Hepatocyte (in vitro differentiated cells): ENCODE measurements at regions not wholly inside any gene's neighbourhood (a gene's known extent, or its start where the extent isn't known, plus 50 kb on each side); places are given as distances from the start of the nearest gene placed in this dataset.

ENCODE experiments used
- DNase-seq: peaks from one replicate; pipeline ENCODE4 v3.0.0-alpha.2; 2016; ENCODE audit warnings: low spot score
- H2AFZ ChIP-seq: fragments of 200-600 bp; sonication (generic); 2 replicates; pipeline ENCODE4 v1.6.0; 2016; ENCODE audit warnings: antibody characterized with exemption, mild to moderate bottlenecking
- H3K27ac ChIP-seq: fragments of 200-600 bp; sonication (generic); 2 replicates; pipeline ENCODE4 v1.5.1; 2016; ENCODE audit warnings: mild to moderate bottlenecking
- H3K27me3 ChIP-seq: fragments of 200-600 bp; sonication (generic); 2 replicates; pipeline ENCODE4 v1.6.1; 2016
- H3K36me3 ChIP-seq: fragments of 200-600 bp; sonication (generic); replicated peaks from 2 replicates; pipeline ENCODE4 v1.5.1; 2016; ENCODE audit warnings: low read depth; ENCODE audit not compliant: insufficient read depth
- H3K4me1 ChIP-seq: fragments of 200-600 bp; sonication (generic); 2 replicates; pipeline ENCODE4 v1.5.1; 2016; ENCODE audit warnings: mild to moderate bottlenecking, moderate library complexity; ENCODE audit not compliant: insufficient read depth
- H3K4me2 ChIP-seq: fragments of 200-600 bp; sonication (generic); 2 replicates; pipeline ENCODE4 v1.6.0; 2016
- H3K4me3 ChIP-seq: fragments of 200-600 bp; sonication (generic); 2 replicates; pipeline ENCODE4 v1.5.1; 2016; ENCODE audit warnings: mild to moderate bottlenecking
- H3K79me2 ChIP-seq: fragments of 200-600 bp; sonication (generic); 2 replicates; pipeline ENCODE4 v1.6.0; 2017; ENCODE audit warnings: mild to moderate bottlenecking
- H3K9me2 ChIP-seq: fragments of 200-600 bp; sonication (generic); replicated peaks from 2 replicates; pipeline ENCODE4 v1.6.0; 2017; ENCODE audit warnings: mild to moderate bottlenecking; ENCODE audit not compliant: insufficient read depth
- H3K9me3 ChIP-seq: fragments of 200-600 bp; sonication (generic); 2 replicates; pipeline ENCODE4 v1.5.1; 2016; ENCODE audit warnings: low read depth, mild to moderate bottlenecking
- H4K20me1 ChIP-seq: fragments of 200-600 bp; sonication (generic); 2 replicates; pipeline ENCODE4 v1.6.0; 2016; ENCODE audit warnings: mild to moderate bottlenecking; ENCODE audit not compliant: insufficient read depth, poor library complexity, severe bottlenecking
- EZH2 ChIP-seq: fragments of 200-600 bp; sonication (generic); IDR thresholded peaks from 2 replicates; pipeline ENCODE4 v1.6.1; 2016; ENCODE audit warnings: antibody characterized with exemption, mild to moderate bottlenecking, borderline replicate concordance
- EZH2phosphoT487 ChIP-seq: fragments of 200-600 bp; sonication (generic); IDR thresholded peaks from one replicate; pipeline ENCODE4 v1.6.1; 2018; ENCODE audit warnings: antibody characterized with exemption, mild to moderate bottlenecking, low read depth, moderate library complexity; ENCODE audit not compliant: unreplicated experiment, severe bottlenecking
- WGBS: methylation state at CpG from one replicate; pipeline ENCODE4 v1.1.6; 2016; ENCODE audit warnings: low lambda C conversion rate; ENCODE audit errors: missing lambda C conversion rate; 5-methylcytosine and 5-hydroxymethylcytosine counted together
- TF ChIP-seq, protein P1 (sequence below): fragments of 200-600 bp; sonication (generic); IDR thresholded peaks from 2 replicates; pipeline ENCODE4 v1.5.1; 2016; ENCODE audit warnings: antibody characterized with exemption, mild to moderate bottlenecking; ENCODE audit not compliant: poor library complexity

DNA sequence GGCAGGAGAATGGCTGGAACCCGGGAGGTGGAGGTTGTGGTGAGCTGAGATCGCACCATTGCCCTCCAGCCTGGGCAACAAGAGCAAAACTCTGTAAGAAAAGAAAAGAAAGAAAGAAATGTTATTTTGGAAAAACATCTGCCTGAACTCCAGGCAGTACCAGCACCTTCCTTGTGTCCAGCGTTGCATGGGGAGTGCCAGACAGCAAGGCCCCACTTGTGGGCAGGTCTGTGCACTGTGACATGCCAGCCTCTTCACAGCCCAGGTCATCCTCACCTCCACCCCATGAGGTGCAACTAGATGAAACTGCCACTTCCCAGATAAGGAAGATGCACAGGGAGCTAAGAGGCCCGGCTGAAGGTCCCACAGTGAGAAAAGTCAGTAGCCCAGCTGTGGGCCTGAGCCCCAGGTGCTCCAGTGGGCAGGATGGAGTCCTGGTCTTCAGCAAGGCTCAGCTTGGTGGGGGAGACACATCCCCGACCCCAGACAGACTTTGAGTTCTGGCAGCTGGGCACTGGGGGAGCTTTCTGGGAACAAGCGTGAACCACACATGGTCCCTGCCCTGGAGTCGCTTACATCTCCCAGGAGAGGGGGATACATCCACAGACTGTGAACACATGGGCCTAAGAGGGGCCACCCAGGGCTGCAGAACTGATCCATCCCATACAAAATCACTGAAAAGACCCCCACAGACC is 146.9 kb upstream of the IER5L start:
- no peak for DNase-seq
- Histone ChIP-seq H3K36me3 (no peaks in the 10 kb centered on the region), H3K27ac (no peak overlapping the region), H3K4me3 (no peak overlapping the region), H3K9me3 (no peaks in the 10 kb centered on the region), H3K9me2 (no peaks in the 10 kb centered on the region), H3K4me2 (no peak overlapping the region), H4K20me1 (no peaks in the 10 kb centered on the region), H2AFZ (no peak overlapping the region), H3K4me1 (peaks cover 23% of the 10 kb centered on the region), H3K79me2 (no peaks in the 10 kb centered on the region), H3K27me3 (no peaks in the 10 kb centered on the region)
- TF ChIP-seq EZH2phosphoT487 (no peak), EZH2 (no peak)
- TF ChIP-seq, protein P1, sequence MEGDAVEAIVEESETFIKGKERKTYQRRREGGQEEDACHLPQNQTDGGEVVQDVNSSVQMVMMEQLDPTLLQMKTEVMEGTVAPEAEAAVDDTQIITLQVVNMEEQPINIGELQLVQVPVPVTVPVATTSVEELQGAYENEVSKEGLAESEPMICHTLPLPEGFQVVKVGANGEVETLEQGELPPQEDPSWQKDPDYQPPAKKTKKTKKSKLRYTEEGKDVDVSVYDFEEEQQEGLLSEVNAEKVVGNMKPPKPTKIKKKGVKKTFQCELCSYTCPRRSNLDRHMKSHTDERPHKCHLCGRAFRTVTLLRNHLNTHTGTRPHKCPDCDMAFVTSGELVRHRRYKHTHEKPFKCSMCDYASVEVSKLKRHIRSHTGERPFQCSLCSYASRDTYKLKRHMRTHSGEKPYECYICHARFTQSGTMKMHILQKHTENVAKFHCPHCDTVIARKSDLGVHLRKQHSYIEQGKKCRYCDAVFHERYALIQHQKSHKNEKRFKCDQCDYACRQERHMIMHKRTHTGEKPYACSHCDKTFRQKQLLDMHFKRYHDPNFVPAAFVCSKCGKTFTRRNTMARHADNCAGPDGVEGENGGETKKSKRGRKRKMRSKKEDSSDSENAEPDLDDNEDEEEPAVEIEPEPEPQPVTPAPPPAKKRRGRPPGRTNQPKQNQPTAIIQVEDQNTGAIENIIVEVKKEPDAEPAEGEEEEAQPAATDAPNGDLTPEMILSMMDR, result no peak
- WGBS, result 84% methylated on average over 7 of the region's 7 CpGs

- DNase-seq, result no peak
- no peak overlapping the region for H3K27ac ChIP-seq
- TF ChIP-seq, protein P1, result no peak
- TF ChIP-seq EZH2phosphoT487, result no peak
- TF ChIP-seq EZH2, result no peak
- no peaks in the 10 kb centered on the region for H3K27me3 ChIP-seq
- H3K79me2 ChIP-seq, result no peaks in the 10 kb centered on the region
- H3K9me3 ChIP-seq, result no peaks in the 10 kb centered on the region
- WGBS, result 72% methylated on average over 13 of the region's 13 CpGs
- no peaks in the 10 kb centered on the region for H4K20me1 ChIP-seq
- H3K4me2 ChIP-seq, result no peak overlapping the region
- H3K9me2 ChIP-seq, result no peaks in the 10 kb centered on the region
- no peaks in the 10 kb centered on the region for H3K36me3 ChIP-seq
- no peak overlapping the region for H2AFZ ChIP-seq
- peaks cover 31% of the 10 kb centered on the region for H3K4me1 ChIP-seq
- no peak overlapping the region for H3K4me3 ChIP-seq
Observed at GRCh38 chr9:129323999-129324553, 146.0 kb upstream of the IER5L start.

DNA sequence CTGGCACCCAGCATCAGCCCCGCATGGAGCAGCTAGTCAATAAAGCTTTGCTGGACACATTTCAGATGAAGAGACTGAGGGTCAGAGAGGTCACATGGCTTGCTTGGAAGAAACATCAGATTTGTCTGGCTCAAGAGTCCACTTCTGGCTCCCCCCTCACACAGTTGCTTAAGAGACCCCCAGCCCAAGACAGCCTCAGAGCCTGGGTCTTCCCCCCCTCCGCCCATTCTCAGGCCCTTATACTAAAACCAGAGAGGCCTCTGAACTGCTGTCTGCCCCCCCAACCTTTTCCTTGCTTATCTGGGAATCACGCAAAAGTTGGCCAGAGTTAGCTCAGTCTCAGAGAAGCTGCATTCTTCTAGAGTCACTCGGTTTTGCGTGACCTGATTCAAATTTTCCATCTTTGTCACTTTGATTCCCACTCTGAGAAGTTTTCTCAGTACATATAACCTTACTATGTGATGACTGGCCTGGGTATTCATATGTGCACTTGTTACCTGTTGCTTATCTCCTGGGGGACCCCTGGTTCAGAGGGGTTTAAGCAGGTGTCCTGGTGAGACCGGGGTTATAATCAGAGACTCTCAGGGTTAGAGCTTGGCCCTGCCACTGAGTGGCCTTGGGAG is 145.4 kb upstream of the IER5L start:
- Histone ChIP-seq H3K4me2 (no peak overlapping the region), H2AFZ (no peak overlapping the region), H3K4me3 (no peak overlapping the region), H3K36me3 (no peaks in the 10 kb centered on the region), H3K79me2 (no peaks in the 10 kb centered on the region), H3K27ac (no peak overlapping the region), H3K27me3 (no peaks in the 10 kb centered on the region), H3K4me1 (peaks cover 37% of the 10 kb centered on the region), H3K9me2 (no peaks in the 10 kb centered on the region), H4K20me1 (no peaks in the 10 kb centered on the region), H3K9me3 (no peaks in the 10 kb centered on the region)
- 67% methylated on average over 6 of the region's 6 CpGs for WGBS
- DNase-seq, result no peak
- no peak for TF ChIP-seq EZH2phosphoT487

GRCh38 chr9:129322641-129323375 is 144.7 kb upstream of the IER5L start:
- Histone ChIP-seq H3K4me3 (no peak overlapping the region), H3K36me3 (no peaks in the 10 kb centered on the region), H3K4me1 (peaks cover 43% of the 10 kb centered on the region), H3K79me2 (no peaks in the 10 kb centered on the region), H3K9me2 (no peaks in the 10 kb centered on the region), H3K4me2 (no peak overlapping the region), H4K20me1 (no peaks in the 10 kb centered on the region), H3K27ac (no peak overlapping the region), H2AFZ (no peak overlapping the region), H3K9me3 (no peaks in the 10 kb centered on the region), H3K27me3 (no peaks in the 10 kb centered on the region)
- TF ChIP-seq, protein P1, result no peak
- TF ChIP-seq EZH2phosphoT487, result no peak
- TF ChIP-seq EZH2, result no peak
- 74% methylated on average over 17 of the region's 17 CpGs for WGBS
- no peak for DNase-seq
